HEK293 (cell line): ENCODE measurements at regions not wholly inside any gene's neighbourhood (a gene's known extent, or its start where the extent isn't known, plus 50 kb on each side); places are given as distances from the start of the nearest gene placed in this dataset.

Experiments used
- CTCF ChIA-PET: fragments of 350-600 bp; formaldehyde crosslinking; extraction: SDS; loops from one replicate; lab custom pipeline; 2021; ENCODE audit warnings: antibody characterized with exemption; lab: Yijun Ruan, JAX
- POLR2A ChIA-PET: fragments of 300-600 bp; formaldehyde crosslinking; extraction: SDS; loops from one replicate; lab custom pipeline; 2020; ENCODE audit warnings: antibody characterized with exemption, inconsistent platforms; lab: Yijun Ruan, JAX
- H3K27ac ChIP-seq: fragments of 200-500 bp; sonication (Bioruptor generic); 2 replicates; pipeline ENCODE4 v1.5.1; 2014; ENCODE audit warnings: low read depth, low read length, control low read depth, inconsistent platforms; ENCODE audit errors: extremely low read depth
- H3K36me3 ChIP-seq, 2 experiments: fragments of 200-500 bp in 1 of 2; sonication (Bioruptor generic) in 1 of 2; 1 replicate in 1 of 2; 2 replicates in 1 of 2; pipeline ENCODE4 v1.5.1; 2014 to 2017; ENCODE audit warnings: inconsistent platforms in 2 of 2, low read length in 2 of 2; ENCODE audit not compliant: control insufficient read depth in 2 of 2, insufficient read depth in 1 of 2
- H3K4me1 ChIP-seq: fragments of 200-500 bp; sonication (Bioruptor generic); 2 replicates; pipeline ENCODE4 v1.5.1; 2014; ENCODE audit warnings: mild to moderate bottlenecking, low read length, inconsistent platforms; ENCODE audit not compliant: control insufficient read depth, insufficient read depth
- H3K4me3 ChIP-seq: 2 replicates; pipeline ENCODE4 v1.5.1; 2011; ENCODE audit warnings: low read depth, mild to moderate bottlenecking, control low read depth, low read length, moderate library complexity
- H3K9me3 ChIP-seq: fragments of 200-500 bp; sonication (Bioruptor generic); 2 replicates; pipeline ENCODE4 v1.5.1; 2014; ENCODE audit warnings: low read depth, low read length, inconsistent platforms; ENCODE audit not compliant: control insufficient read depth, insufficient read depth
- FEZF1 ChIP-seq: fragments of 450-650 bp; formaldehyde crosslinking; IDR thresholded peaks from 2 replicates; pipeline ENCODE4 v1.5.1; 2016; ENCODE audit warnings: missing biosample characterization, missing genetic modification characterization
- GFI1B ChIP-seq: fragments of 450-650 bp; formaldehyde crosslinking; IDR thresholded peaks from 2 replicates; pipeline ENCODE4 v1.5.1; 2016; ENCODE audit warnings: missing biosample characterization, missing genetic modification characterization
- HOXD13 ChIP-seq: sonication (generic); formaldehyde crosslinking; IDR thresholded peaks from 2 replicates; pipeline ENCODE4 v1.8.0; 2022; ENCODE audit warnings: missing genetic modification reagents, borderline replicate concordance
- IKZF3 ChIP-seq: fragments of 450-650 bp; IDR thresholded peaks from 2 replicates; pipeline ENCODE4 v1.5.0; 2018; ENCODE audit warnings: missing biosample characterization, mild to moderate bottlenecking, missing genetic modification characterization, moderate library complexity
- KLF16 ChIP-seq: fragments of 450-650 bp; formaldehyde crosslinking; IDR thresholded peaks from 2 replicates; pipeline ENCODE4 v1.5.1; 2017; ENCODE audit warnings: missing biosample characterization, missing genetic modification characterization
- MYNN ChIP-seq: fragments of 450-650 bp; formaldehyde crosslinking; IDR thresholded peaks from 2 replicates; pipeline ENCODE4 v1.5.1; 2016; ENCODE audit warnings: missing biosample characterization, missing genetic modification characterization, borderline replicate concordance
- REST ChIP-seq: fragments of 450-650 bp; formaldehyde crosslinking; IDR thresholded peaks from 2 replicates; pipeline ENCODE4 v1.5.1; 2016; ENCODE audit warnings: missing biosample characterization, missing genetic modification characterization
- SALL2 ChIP-seq: fragments of 450-650 bp; formaldehyde crosslinking; IDR thresholded peaks from 2 replicates; pipeline ENCODE4 v1.5.0; 2017; ENCODE audit warnings: missing biosample characterization, mild to moderate bottlenecking, missing genetic modification characterization, borderline replicate concordance
- ZBTB1 ChIP-seq: fragments of 450-650 bp; formaldehyde crosslinking; IDR thresholded peaks from 2 replicates; pipeline ENCODE4 v1.5.1; 2016; ENCODE audit warnings: missing biosample characterization, missing genetic modification characterization
- ZBTB7A ChIP-seq: fragments of 450-650 bp; formaldehyde crosslinking; IDR thresholded peaks from 2 replicates; pipeline ENCODE4 v1.5.1; 2016; ENCODE audit warnings: low read depth, missing biosample characterization, missing genetic modification characterization
- ZNF146 ChIP-seq: fragments of 450-650 bp; formaldehyde crosslinking; IDR thresholded peaks from 2 replicates; pipeline ENCODE4 v1.5.1; 2016; ENCODE audit warnings: missing biosample characterization, missing genetic modification characterization
- ZNF148 ChIP-seq: fragments of 450-650 bp; formaldehyde crosslinking; IDR thresholded peaks from 2 replicates; pipeline ENCODE4 v1.5.0; 2017; ENCODE audit warnings: missing biosample characterization, missing genetic modification characterization, borderline replicate concordance
- ZNF266 ChIP-seq: fragments of 450-650 bp; formaldehyde crosslinking; IDR thresholded peaks from 2 replicates; pipeline ENCODE4 v1.5.1; 2016; ENCODE audit warnings: missing biosample characterization, missing genetic modification characterization, low read depth
- ZNF416 ChIP-seq: fragments of 450-650 bp; formaldehyde crosslinking; IDR thresholded peaks from 2 replicates; pipeline ENCODE4 v1.5.1; 2016; ENCODE audit warnings: missing biosample characterization, missing genetic modification characterization
- ZNF423 ChIP-seq: fragments of 450-650 bp; formaldehyde crosslinking; IDR thresholded peaks from 2 replicates; pipeline ENCODE4 v1.5.1; 2016; ENCODE audit warnings: missing biosample characterization, missing genetic modification characterization
- ZNF510 ChIP-seq: fragments of 450-650 bp; formaldehyde crosslinking; IDR thresholded peaks from 2 replicates; pipeline ENCODE4 v1.5.1; 2018; ENCODE audit warnings: mild to moderate bottlenecking, missing genetic modification characterization, missing biosample characterization; ENCODE audit not compliant: insufficient replicate concordance
- ZNF626 ChIP-seq: fragments of 450-650 bp; sonication (Bioruptor Pico); formaldehyde crosslinking; IDR thresholded peaks from 2 replicates; pipeline ENCODE4 v1.5.1; 2018; ENCODE audit warnings: missing biosample characterization, missing genetic modification characterization, inconsistent platforms
- ZNF658 ChIP-seq: fragments of 450-650 bp; formaldehyde crosslinking; IDR thresholded peaks from 2 replicates; pipeline ENCODE4; 2016; ENCODE audit warnings: missing biosample characterization, missing genetic modification characterization
- ZNF747 ChIP-seq: fragments of 450-650 bp; formaldehyde crosslinking; IDR thresholded peaks from 2 replicates; pipeline ENCODE4 v1.5.1; 2016; ENCODE audit warnings: missing biosample characterization, missing genetic modification characterization
- ZSCAN5A ChIP-seq: fragments of 450-650 bp; formaldehyde crosslinking; IDR thresholded peaks from 2 replicates; pipeline ENCODE4 v1.5.1; 2016; ENCODE audit warnings: missing biosample characterization, missing genetic modification characterization
- TF ChIP-seq, protein P1 (sequence below): fragments of 450-650 bp; formaldehyde crosslinking; IDR thresholded peaks from 2 replicates; pipeline ENCODE4 v1.5.1; 2016; ENCODE audit warnings: missing biosample characterization, missing genetic modification characterization
- TF ChIP-seq, protein P2 (sequence below): fragments of 450-650 bp; formaldehyde crosslinking; IDR thresholded peaks from 2 replicates; pipeline ENCODE4 v1.5.1; 2017; ENCODE audit warnings: missing biosample characterization, missing genetic modification characterization
- TF ChIP-seq, protein P3 (sequence below): fragments of 450-650 bp; formaldehyde crosslinking; IDR thresholded peaks from 2 replicates; pipeline ENCODE4 v1.5.1; 2016; ENCODE audit warnings: missing biosample characterization, missing genetic modification characterization

DNA sequence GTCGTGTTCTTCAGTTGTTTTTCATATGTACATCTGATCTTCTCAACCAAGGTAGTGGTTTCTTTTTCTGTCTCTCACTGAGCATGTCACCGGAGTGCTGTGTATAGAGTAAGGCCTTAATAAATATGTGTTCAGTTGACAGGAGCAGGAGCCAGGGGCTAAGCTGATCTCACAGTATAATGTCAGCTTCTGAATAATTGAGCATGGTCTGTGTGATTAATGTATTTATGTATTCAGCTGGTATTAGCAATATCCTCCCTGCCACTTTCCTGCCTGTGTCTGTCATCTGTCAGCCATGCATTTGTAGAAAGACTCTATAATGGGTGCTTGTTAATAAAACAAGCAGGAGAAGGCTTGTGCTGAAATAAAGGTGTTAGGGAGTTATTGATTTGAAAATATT, 198.9 kb downstream of the ADCYAP1 start:
- Histone ChIP-seq H3K27ac (no peak overlapping the region), H3K4me1 (no peaks in the 10 kb centered on the region), H3K4me3 (no peak overlapping the region), H3K9me3 (no peaks in the 10 kb centered on the region), H3K36me3 (no peaks in the 10 kb centered on the region)
- ChIA-PET POLR2A (no interaction called here), CTCF (no interaction called here)
- TF ChIP-seq ZNF658 (tag by site-specific recombination) (no peak), ZNF747 (no peak), FEZF1 (no peak), HOXD13 (CRISPR knock-in tag) (no peak), MYNN (tag by site-specific recombination) (no peak), ZNF148 (no peak), KLF16 (tag by site-specific recombination) (no peak), ZNF423 (tag by site-specific recombination) (no peak), ZNF626 (tag by site-specific recombination) (no peak), REST (tag by site-specific recombination) (no peak), ZNF146 (tag by site-specific recombination) (no peak), ZNF416 (tag by site-specific recombination) (no peak), IKZF3 (no peak)
- TF ChIP-seq, protein P1, sequence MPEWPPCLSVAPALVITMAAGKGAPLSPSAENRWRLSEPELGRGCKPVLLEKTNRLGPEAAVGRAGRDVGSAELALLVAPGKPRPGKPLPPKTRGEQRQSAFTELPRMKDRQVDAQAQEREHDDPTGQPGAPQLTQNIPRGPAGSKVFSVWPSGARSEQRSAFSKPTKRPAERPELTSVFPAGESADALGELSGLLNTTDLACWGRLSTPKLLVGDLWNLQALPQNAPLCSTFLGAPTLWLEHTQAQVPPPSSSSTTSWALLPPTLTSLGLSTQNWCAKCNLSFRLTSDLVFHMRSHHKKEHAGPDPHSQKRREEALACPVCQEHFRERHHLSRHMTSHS, result no peak
- TF ChIP-seq, protein P2, sequence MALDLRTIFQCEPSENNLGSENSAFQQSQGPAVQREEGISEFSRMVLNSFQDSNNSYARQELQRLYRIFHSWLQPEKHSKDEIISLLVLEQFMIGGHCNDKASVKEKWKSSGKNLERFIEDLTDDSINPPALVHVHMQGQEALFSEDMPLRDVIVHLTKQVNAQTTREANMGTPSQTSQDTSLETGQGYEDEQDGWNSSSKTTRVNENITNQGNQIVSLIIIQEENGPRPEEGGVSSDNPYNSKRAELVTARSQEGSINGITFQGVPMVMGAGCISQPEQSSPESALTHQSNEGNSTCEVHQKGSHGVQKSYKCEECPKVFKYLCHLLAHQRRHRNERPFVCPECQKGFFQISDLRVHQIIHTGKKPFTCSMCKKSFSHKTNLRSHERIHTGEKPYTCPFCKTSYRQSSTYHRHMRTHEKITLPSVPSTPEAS (tag by site-specific recombination), result no peak
- TF ChIP-seq, protein P3, sequence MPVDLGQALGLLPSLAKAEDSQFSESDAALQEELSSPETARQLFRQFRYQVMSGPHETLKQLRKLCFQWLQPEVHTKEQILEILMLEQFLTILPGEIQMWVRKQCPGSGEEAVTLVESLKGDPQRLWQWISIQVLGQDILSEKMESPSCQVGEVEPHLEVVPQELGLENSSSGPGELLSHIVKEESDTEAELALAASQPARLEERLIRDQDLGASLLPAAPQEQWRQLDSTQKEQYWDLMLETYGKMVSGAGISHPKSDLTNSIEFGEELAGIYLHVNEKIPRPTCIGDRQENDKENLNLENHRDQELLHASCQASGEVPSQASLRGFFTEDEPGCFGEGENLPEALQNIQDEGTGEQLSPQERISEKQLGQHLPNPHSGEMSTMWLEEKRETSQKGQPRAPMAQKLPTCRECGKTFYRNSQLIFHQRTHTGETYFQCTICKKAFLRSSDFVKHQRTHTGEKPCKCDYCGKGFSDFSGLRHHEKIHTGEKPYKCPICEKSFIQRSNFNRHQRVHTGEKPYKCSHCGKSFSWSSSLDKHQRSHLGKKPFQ, result no peak

- Histone ChIP-seq H3K4me1 (no peaks in the 10 kb centered on the region), H3K27ac (no peak overlapping the region), H3K9me3 (no peaks in the 10 kb centered on the region), H3K36me3 (no peaks in the 10 kb centered on the region), H3K4me3 (no peak overlapping the region)
- POLR2A ChIA-PET, result no interaction called here
- CTCF ChIA-PET, result no interaction called here
- TF ChIP-seq ZNF510 (tag by site-specific recombination) (no peak), ZBTB1 (no peak), IKZF3 (no peak), ZBTB7A (tag by site-specific recombination) (no peak), ZNF266 (tag by site-specific recombination) (no peak), ZSCAN5A (tag by site-specific recombination) (no peak), SALL2 (no peak), GFI1B (no peak)
These were observed 199.7 kb downstream of the ADCYAP1 start for GRCh38 chr18:1104181-1104881.
